Activated CD4-positive, CD25-positive, alpha-beta regulatory T cell treated with anti-CD3 and anti-CD28 coated beads, Interleukin-2, amount 50 U/mL, for 72 hours (primary cell): ENCODE measurements at regions not wholly inside any gene's neighbourhood (a gene's known extent, or its start where the extent isn't known, plus 50 kb on each side); places are given as distances from the start of the nearest gene placed in this dataset.
A peak's percentile ranks its signal among the peaks of the same experiment; 100 is the strongest.

Experiments
- DNase-seq: peaks from one replicate; pipeline ENCODE4 v3.0.0; 2021

- no peak for DNase-seq
These were observed 270.3 kb upstream of the CFAP20DC start for GRCh38 chr3:59320080-59320479.

GRCh38 chr3:59319442-59319841 lies 269.6 kb upstream of the CFAP20DC start:
- DNase-seq = no peak

- DNase-seq = no peak
These were observed 269.1 kb upstream of the CFAP20DC start for GRCh38 chr3:59318881-59319280.

- no peak for DNase-seq
These were observed 267.6 kb upstream of the CFAP20DC start for GRCh38 chr3:59317386-59317785.

GRCh38 chr3:59316688-59317275 lies 267.0 kb upstream of the CFAP20DC start:
- no peak for DNase-seq

GRCh38 chr3:59313365-59313764 lies 263.5 kb upstream of the CFAP20DC start:
- peak; percentile 44 for DNase-seq

- DNase-seq = no peak
These were observed 261.4 kb upstream of the CFAP20DC start for GRCh38 chr3:59311231-59311630.

- DNase-seq = no peak
These were observed 260.9 kb upstream of the CFAP20DC start for GRCh38 chr3:59310736-59311135.

- no peak for DNase-seq
These were observed 258.9 kb upstream of the CFAP20DC start for GRCh38 chr3:59308684-59309083.

GRCh38 chr3:59308001-59308400 lies 258.2 kb upstream of the CFAP20DC start:
- no peak for DNase-seq

GRCh38 chr3:59306436-59306835 lies 256.6 kb upstream of the CFAP20DC start:
- no peak for DNase-seq

- no peak for DNase-seq
These were observed 254.5 kb upstream of the CFAP20DC start for GRCh38 chr3:59304296-59304695.

GRCh38 chr3:59303452-59303851 lies 253.6 kb upstream of the CFAP20DC start:
- no peak for DNase-seq

GRCh38 chr3:59302442-59302841 lies 252.6 kb upstream of the CFAP20DC start:
- DNase-seq = no peak

- no peak for DNase-seq
These were observed 250.9 kb upstream of the CFAP20DC start for GRCh38 chr3:59300733-59301132.

GRCh38 chr3:59299561-59299960 lies 249.7 kb upstream of the CFAP20DC start:
- no peak for DNase-seq

- DNase-seq = no peak
These were observed 240.5 kb upstream of the CFAP20DC start for GRCh38 chr3:59290358-59290757.

- DNase-seq = no peak
These were observed 240.0 kb upstream of the CFAP20DC start for GRCh38 chr3:59289831-59290230.

- no peak for DNase-seq
These were observed 239.1 kb upstream of the CFAP20DC start for GRCh38 chr3:59288951-59289350.

GRCh38 chr3:59286791-59287531 lies 237.1 kb upstream of the CFAP20DC start:
- DNase-seq = no peak

GRCh38 chr3:59285560-59285959 lies 235.7 kb upstream of the CFAP20DC start:
- no peak for DNase-seq

- DNase-seq = no peak
These were observed 235.1 kb upstream of the CFAP20DC start for GRCh38 chr3:59284926-59285325.

GRCh38 chr3:59280113-59280512 lies 230.3 kb upstream of the CFAP20DC start:
- DNase-seq = no peak

GRCh38 chr3:59277816-59278215 lies 228.0 kb upstream of the CFAP20DC start:
- no peak for DNase-seq

- DNase-seq = no peak
These were observed 227.4 kb upstream of the CFAP20DC start for GRCh38 chr3:59277201-59277600.
